Heart left ventricle (tissue), 13 donors: ENCODE measurements at regions not wholly inside any gene's neighbourhood (a gene's known extent, or its start where the extent isn't known, plus 50 kb on each side); places are given as distances from the start of the nearest gene placed in this dataset.

Experiments used
- POLR2A ChIP-seq, 2 donors: fragments of 450-650 bp; IDR thresholded peaks; one replicate each; pipeline ENCODE4 v1.6.1; 2017; ENCODE audit warnings: antibody characterized with exemption in 2 of 2, mild to moderate bottlenecking in 2 of 2, moderate library complexity in 2 of 2
- TF ChIP-seq, protein P1 (sequence below), 12 donors: fragments of 200-600 bp; sonication (generic) in 4 of 12; IDR thresholded peaks; one replicate each; pipeline versions ENCODE4 v1.5.0 to v1.8.0; 2018 to 2022; ENCODE audit warnings: antibody characterized with exemption in 12 of 12, mild to moderate bottlenecking in 5 of 12
- donor health status: ischemic (EF 13 %, LVEDD 7.1; RV severe dilation, severe dysfunction).
- donor health status: DM: no; HTN: yes; CAD: no.
- donor health status: DM: no; HTN: no; CAD: no.
- donor health status: ischemic (EF 25% LVEDD 6.9; RV normal size, moderate dysfunction).
- donor health status: ischemic (EF 25% LVEDD 5.7; RV mildly dilated, moderate dysfunction).
- donor health status: ischemic (EF 35%, LVEDD 5.7; RV mildly dilated, moderate dysfunction).
- donor health status: nonischemic (EF 11% LVEDD 7.7; RV severe dilation, severe dysfunction).
- donor health status: DM: yes; HTN: yes; CAD: no.
- donor health status: PGD.
- donor health status: ischemic (EF 29% LVEDD 5.4; RV normal size, mild dysfunction).
- donor health status: nonischemic (EF 23%, LVEDD 6.1; RV moderate dilation, normal function).

DNA sequence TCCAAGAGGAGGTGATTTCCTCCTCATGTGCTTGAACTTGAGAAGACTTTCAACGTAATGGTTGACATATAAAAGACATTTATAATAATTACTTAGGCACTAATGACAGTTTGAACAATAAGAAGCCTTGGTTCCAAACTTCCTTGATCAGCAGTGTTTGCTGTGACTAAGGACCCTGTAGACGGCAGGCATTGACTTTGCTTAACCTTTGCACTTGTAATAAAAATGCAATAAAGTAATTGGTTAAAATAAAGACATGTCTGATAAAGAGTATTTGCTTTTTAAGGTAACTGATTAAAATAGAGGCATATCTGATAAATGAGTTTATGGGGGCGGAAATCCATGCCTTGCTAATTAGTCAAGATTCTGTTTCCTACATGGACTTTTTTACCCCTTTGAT is 82.2 kb upstream of the ST8SIA3 start:
- TF ChIP-seq, protein P1, sequence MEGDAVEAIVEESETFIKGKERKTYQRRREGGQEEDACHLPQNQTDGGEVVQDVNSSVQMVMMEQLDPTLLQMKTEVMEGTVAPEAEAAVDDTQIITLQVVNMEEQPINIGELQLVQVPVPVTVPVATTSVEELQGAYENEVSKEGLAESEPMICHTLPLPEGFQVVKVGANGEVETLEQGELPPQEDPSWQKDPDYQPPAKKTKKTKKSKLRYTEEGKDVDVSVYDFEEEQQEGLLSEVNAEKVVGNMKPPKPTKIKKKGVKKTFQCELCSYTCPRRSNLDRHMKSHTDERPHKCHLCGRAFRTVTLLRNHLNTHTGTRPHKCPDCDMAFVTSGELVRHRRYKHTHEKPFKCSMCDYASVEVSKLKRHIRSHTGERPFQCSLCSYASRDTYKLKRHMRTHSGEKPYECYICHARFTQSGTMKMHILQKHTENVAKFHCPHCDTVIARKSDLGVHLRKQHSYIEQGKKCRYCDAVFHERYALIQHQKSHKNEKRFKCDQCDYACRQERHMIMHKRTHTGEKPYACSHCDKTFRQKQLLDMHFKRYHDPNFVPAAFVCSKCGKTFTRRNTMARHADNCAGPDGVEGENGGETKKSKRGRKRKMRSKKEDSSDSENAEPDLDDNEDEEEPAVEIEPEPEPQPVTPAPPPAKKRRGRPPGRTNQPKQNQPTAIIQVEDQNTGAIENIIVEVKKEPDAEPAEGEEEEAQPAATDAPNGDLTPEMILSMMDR (IDR thresholded peaks at IDR 0.05) = no peak
- TF ChIP-seq POLR2A (IDR thresholded peaks at IDR 0.05) = no peak
